Bronchial epithelial cell (primary cell): ENCODE measurements at regions not wholly inside any gene's neighbourhood (a gene's known extent, or its start where the extent isn't known, plus 50 kb on each side); places are given as distances from the start of the nearest gene placed in this dataset.

Experiments
- DNase-seq: peaks from one replicate; pipeline ENCODE4 v3.0.0-alpha.2; 2010; ENCODE audit warnings: low read depth
- FAIRE-seq: peaks from 2 replicates; lab custom pipeline; 2011; peaks lifted over from hg19 to GRCh38; lab: Jason Lieb, UNC
- H3K27me3 ChIP-seq: 2 replicates; pipeline ENCODE4 v1.5.1; 2011; ENCODE audit warnings: low read length; ENCODE audit not compliant: control insufficient read depth, insufficient read depth
- H3K36me3 ChIP-seq: 2 replicates; pipeline ENCODE4 v1.5.1; 2011; ENCODE audit warnings: low read length; ENCODE audit not compliant: control insufficient read depth, insufficient read depth
- H3K4me3 ChIP-seq: 2 replicates; pipeline ENCODE4 v1.5.1; 2011; ENCODE audit warnings: mild to moderate bottlenecking, low read depth, low read length, control low read depth
- CTCF ChIP-seq: IDR thresholded peaks from 2 replicates; pipeline ENCODE4 v1.5.1; 2011; ENCODE audit warnings: mild to moderate bottlenecking, moderate library complexity, low read length, control low read depth, inconsistent platforms; ENCODE audit not compliant: insufficient read depth, severe bottlenecking

- Histone ChIP-seq H3K4me3 (no peak overlapping the region), H3K36me3 (no peaks in the 10 kb centered on the region), H3K27me3 (no peaks in the 10 kb centered on the region)
- FAIRE-seq (no peak), DNase-seq (peak; percentile 35)
- TF ChIP-seq CTCF = peak; percentile 20
These were observed 665.0 kb downstream of the NR2F1-AS1 start for GRCh38 chr5:92916036-92916435.

GRCh38 chr5:92912283-92912682 is 668.7 kb downstream of the NR2F1-AS1 start:
- no peak for TF ChIP-seq CTCF
- FAIRE-seq = no peak

GRCh38 chr5:92911851-92912250 is 669.2 kb downstream of the NR2F1-AS1 start:
- H3K36me3 ChIP-seq = no peaks in the 10 kb centered on the region
- DNase-seq = no peak
- TF ChIP-seq CTCF = no peak
- no peak overlapping the region for H3K4me3 ChIP-seq
- no peak for FAIRE-seq
- no peaks in the 10 kb centered on the region for H3K27me3 ChIP-seq

More at GRCh38 chr5:92912283-92912682, 668.7 kb downstream of the NR2F1-AS1 start:
- Histone ChIP-seq H3K4me3 (no peak overlapping the region), H3K27me3 (no peaks in the 10 kb centered on the region), H3K36me3 (no peaks in the 10 kb centered on the region)
- DNase-seq = no peak

DNA sequence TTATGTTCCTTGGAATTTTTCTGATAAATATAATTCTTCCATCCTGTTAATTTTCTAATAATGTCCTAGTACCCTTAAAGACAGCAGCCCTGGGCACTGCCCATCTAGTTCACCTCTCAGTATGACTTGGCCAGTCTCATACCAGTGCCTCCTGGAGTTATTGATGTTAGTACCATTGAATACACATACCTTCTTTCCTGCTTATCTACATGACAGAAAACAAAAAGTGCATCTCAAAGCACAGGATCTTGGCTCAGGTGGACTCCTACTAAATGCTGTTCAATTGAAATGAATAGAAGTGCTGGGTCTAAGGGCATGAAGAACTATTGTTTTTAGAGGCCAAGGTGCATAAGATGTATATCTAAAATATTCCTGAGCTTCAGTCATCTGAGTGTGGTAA is 669.7 kb downstream of the NR2F1-AS1 start:
- no peak for TF ChIP-seq CTCF
- FAIRE-seq = no peak
- DNase-seq = no peak
- Histone ChIP-seq H3K27me3 (no peaks in the 10 kb centered on the region), H3K4me3 (no peak overlapping the region), H3K36me3 (no peaks in the 10 kb centered on the region)

DNA sequence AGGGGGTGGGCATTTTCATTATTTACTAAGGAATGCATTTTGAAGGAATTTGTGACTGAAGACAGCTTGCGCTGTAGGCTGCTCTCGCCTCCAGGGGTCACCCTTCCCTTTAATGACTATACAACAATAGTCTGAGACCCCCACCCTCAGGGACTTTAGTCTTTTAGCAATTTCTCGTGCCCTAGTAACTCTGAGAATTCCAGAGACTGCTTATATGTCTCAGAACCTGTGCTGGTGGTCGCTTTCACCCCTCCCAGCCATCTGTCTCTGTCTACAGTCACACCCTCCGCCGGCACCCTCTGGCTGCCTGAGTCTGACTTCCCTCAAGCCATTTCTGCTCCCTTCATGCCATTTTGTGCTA is 671.4 kb downstream of the NR2F1-AS1 start:
- no peak for DNase-seq
- peak; percentile 33 for TF ChIP-seq CTCF
- Histone ChIP-seq H3K27me3 (no peaks in the 10 kb centered on the region), H3K36me3 (no peaks in the 10 kb centered on the region), H3K4me3 (no peak overlapping the region)
- no peak for FAIRE-seq

GRCh38 chr5:92908952-92909601 is 671.9 kb downstream of the NR2F1-AS1 start:
- no peaks in the 10 kb centered on the region for H3K36me3 ChIP-seq
- TF ChIP-seq CTCF = no peak

More at GRCh38 chr5:92908952-92909601, 671.9 kb downstream of the NR2F1-AS1 start:
- Histone ChIP-seq H3K4me3 (no peak overlapping the region), H3K27me3 (no peaks in the 10 kb centered on the region)
- DNase-seq (no peak), FAIRE-seq (no peak)
